NT2/D1 (cell line): ENCODE measurements at regions not wholly inside any gene's neighbourhood (a gene's known extent, or its start where the extent isn't known, plus 50 kb on each side); places are given as distances from the start of the nearest gene placed in this dataset.

Experiments used
- SUZ12 ChIP-seq: IDR thresholded peaks from 2 replicates; pipeline ENCODE4 v1.6.1; 2011; ENCODE audit not compliant: insufficient read length, insufficient read depth; ENCODE audit errors: extremely low read depth
- YY1 ChIP-seq: IDR thresholded peaks from 2 replicates; pipeline ENCODE4 v1.6.1; 2011; ENCODE audit not compliant: insufficient read length, insufficient read depth
- ZNF274 ChIP-seq: IDR thresholded peaks from 2 replicates; pipeline ENCODE4 v1.6.1; 2011; ENCODE audit warnings: mild to moderate bottlenecking, low read depth, low read length

GRCh38 chr5:20446121-20446520 lies 458.1 kb upstream of the CDH18 start:
- TF ChIP-seq ZNF274 (no peak), SUZ12 (no peak), YY1 (no peak)
